Stimulated activated naive CD4-positive, alpha-beta T cell (primary cell): ENCODE measurements at regions not wholly inside any gene's neighbourhood (a gene's known extent, or its start where the extent isn't known, plus 50 kb on each side); places are given as distances from the start of the nearest gene placed in this dataset.
A peak's percentile ranks its signal among the peaks of the same experiment; 100 is the strongest.
"Not testable (repeated sequence)": the region's sequence is repeated elsewhere in the genome, so short reads cannot be mapped to it uniquely, and the experiment has no call there.

ENCODE experiments used
- DNase-seq, 6 experiments: peaks; one replicate each; lab custom pipeline; 2025; lab: John Stamatoyannopoulos, UW

GRCh38 chr1:5686925-5687706, 305.1 kb downstream of the NPHP4 start:
- no peak for DNase-seq

GRCh38 chr1:5686195-5686594, 306.0 kb downstream of the NPHP4 start:
- no peak for DNase-seq

GRCh38 chr1:5685446-5686040, 306.7 kb downstream of the NPHP4 start:
- DNase-seq: no peak

- DNase-seq: no peak
Observed at GRCh38 chr1:5684791-5685190, 307.4 kb downstream of the NPHP4 start.

- no peak for DNase-seq
Observed at GRCh38 chr1:5683446-5683845, 308.8 kb downstream of the NPHP4 start.

- DNase-seq: no peak
Observed at GRCh38 chr1:5682626-5683225, 309.5 kb downstream of the NPHP4 start.

- no peak for DNase-seq
Observed at GRCh38 chr1:5681654-5682053, 310.6 kb downstream of the NPHP4 start.

- DNase-seq: no peak
Observed at GRCh38 chr1:5680600-5680999, 311.6 kb downstream of the NPHP4 start.

- DNase-seq: no peak
Observed at GRCh38 chr1:5678759-5679158, 313.5 kb downstream of the NPHP4 start.

GRCh38 chr1:5672355-5672754, 319.9 kb downstream of the NPHP4 start:
- not testable (repeated sequence) for DNase-seq

- DNase-seq: no peak
Observed at GRCh38 chr1:5670590-5671350, 321.5 kb downstream of the NPHP4 start.

GRCh38 chr1:5667513-5668325, 324.5 kb downstream of the NPHP4 start:
- peak in 1 of 6 experiments; percentile 7 for DNase-seq

GRCh38 chr1:5664906-5665875, 327.0 kb downstream of the NPHP4 start:
- no peak for DNase-seq

GRCh38 chr1:5664081-5664768, 328.0 kb downstream of the NPHP4 start:
- DNase-seq: no peak

GRCh38 chr1:5662744-5663126, 329.5 kb downstream of the NPHP4 start:
- no peak for DNase-seq

- DNase-seq: no peak
Observed at GRCh38 chr1:5662086-5662743, 330.0 kb downstream of the NPHP4 start.

- no peak for DNase-seq
Observed at GRCh38 chr1:5661196-5662085, 330.8 kb downstream of the NPHP4 start.
